HCT116 (cell line): ENCODE measurements at regions not wholly inside any gene's neighbourhood (a gene's known extent, or its start where the extent isn't known, plus 50 kb on each side); places are given as distances from the start of the nearest gene placed in this dataset.
"Not testable (repeated sequence)": the region's sequence is repeated elsewhere in the genome, so short reads cannot be mapped to it uniquely, and the experiment has no call there.

Experiments
- ATAC-seq: fragments of 200-7000 bp; cut with Tn5 transposase; 2 replicates; pipeline ENCODE4 v1.9.1; 2020; ENCODE audit warnings: mild to moderate bottlenecking, moderate library complexity
- BruUV-seq: library from RNA; stranded (reverse); fragments of 400-500 nt; replicated peaks from 2 replicates; lab custom pipeline; 2021; lab: Mats Ljungman, UMichigan
- CTCF ChIA-PET: fragments of 300-600 bp; sonication (Branson Sonifier 250); formaldehyde crosslinking; loops from one replicate; lab custom pipeline; 2021; ENCODE audit warnings: antibody characterized with exemption; lab: Charles Lee
- POLR2A ChIA-PET: fragments of 300-600, 350-600 bp; sonication (Branson Sonifier 250); formaldehyde crosslinking; loops from one replicate; lab custom pipeline; 2021; ENCODE audit warnings: antibody characterized with exemption; lab: Charles Lee
- RAD21 ChIA-PET, 2 experiments: fragments of 300-600 bp; sonication (Branson Sonifier 250); formaldehyde crosslinking; loops; one replicate each; lab custom pipeline; 2023; ENCODE audit warnings: low total read pairs in 2 of 2; ENCODE audit not compliant: uncharacterized antibody in 2 of 2, unreplicated experiment in 2 of 2, low non-redundant PET in 1 of 2; lab: Charles Lee
- DNase-seq: peaks from one replicate; pipeline ENCODE4 v3.0.0-alpha.2; 2010; ENCODE audit warnings: low read depth, low spot score
- H2AFZ ChIP-seq: fragments of 200-600 bp; shearing (Covaris generic), sonication (generic); 2 replicates; pipeline ENCODE4 v1.6.1; 2017; ENCODE audit warnings: low read depth, mixed run types, mixed read lengths, antibody characterized with exemption, low read length; ENCODE audit not compliant: poor library complexity, severe bottlenecking
- H3K27ac ChIP-seq: 2 replicates; pipeline ENCODE4 v1.5.1; 2012; ENCODE audit warnings: low read depth, low read length
- H3K27me3 ChIP-seq: fragments of 200-600 bp; sonication (generic); 2 replicates; pipeline ENCODE4 v1.6.1; 2016; ENCODE audit warnings: mixed run types, low read length, mixed read lengths; ENCODE audit not compliant: insufficient read depth
- H3K36me3 ChIP-seq, 2 experiments: fragments of 200-500 bp in 1 of 2; fragments of 200-600 bp in 1 of 2; sonication (Bioruptor generic) in 1 of 2; sonication (generic) in 1 of 2; 2 replicates each; pipeline versions ENCODE4 v1.5.1 to v1.6.1; 2014 to 2016; ENCODE audit warnings: low read length in 2 of 2, inconsistent platforms in 1 of 2, mixed read lengths in 1 of 2, mixed run types in 1 of 2; ENCODE audit not compliant: insufficient read depth in 2 of 2, control insufficient read depth in 1 of 2
- H3K4me1 ChIP-seq, 2 experiments: fragments of 200-600 bp in 1 of 2; sonication (generic) in 1 of 2; 2 replicates each; pipeline versions ENCODE4 v1.5.1 to v1.6.1; 2012 to 2017; ENCODE audit warnings: low read length in 2 of 2, inconsistent platforms in 1 of 2, mild to moderate bottlenecking in 1 of 2, mixed read lengths in 1 of 2, mixed run types in 1 of 2, moderate library complexity in 1 of 2; ENCODE audit not compliant: insufficient read depth in 2 of 2, control insufficient read depth in 1 of 2
- H3K4me2 ChIP-seq: fragments of 200-600 bp; sonication (generic); 2 replicates; pipeline ENCODE4 v1.6.1; 2017; ENCODE audit warnings: mixed run types, low read length, mixed read lengths
- H3K4me3 ChIP-seq, 2 experiments: fragments of 200-600 bp in 1 of 2; sonication (generic) in 1 of 2; replicated peaks in 1 of 2; 2 replicates each; pipeline ENCODE4 v1.5.1; 2011 to 2016; ENCODE audit warnings: low read length in 2 of 2, control low read depth in 1 of 2, low read depth in 1 of 2, mild to moderate bottlenecking in 1 of 2, mixed read lengths in 1 of 2, mixed run types in 1 of 2
- H3K79me2 ChIP-seq: fragments of 200-600 bp; sonication (generic); 2 replicates; pipeline ENCODE4 v1.6.1; 2017; ENCODE audit warnings: mild to moderate bottlenecking, mixed run types, low read length, moderate library complexity, mixed read lengths; ENCODE audit not compliant: insufficient read depth
- H3K9ac ChIP-seq: fragments of 200-600 bp; sonication (generic); 2 replicates; pipeline ENCODE4 v1.6.1; 2016; ENCODE audit warnings: low read length, mixed read lengths
- H3K9me2 ChIP-seq: fragments of 200-600 bp; sonication (generic), shearing (Covaris generic); 2 replicates; pipeline ENCODE4 v1.6.1; 2017; ENCODE audit warnings: mixed run types, mild to moderate bottlenecking, moderate library complexity; ENCODE audit not compliant: insufficient read depth
- H3K9me3 ChIP-seq, 2 experiments: fragments of 200-500 bp in 1 of 2; fragments of 200-600 bp in 1 of 2; sonication (Bioruptor generic) in 1 of 2; sonication (generic) in 1 of 2; 2 replicates each; pipeline ENCODE4 v1.6.1; 2014 to 2017; ENCODE audit warnings: low read length in 2 of 2, mixed read lengths in 2 of 2, inconsistent platforms in 1 of 2, low read depth in 1 of 2, mild to moderate bottlenecking in 1 of 2, mixed run types in 1 of 2, moderate library complexity in 1 of 2; ENCODE audit not compliant: control insufficient read depth in 1 of 2, insufficient read depth in 1 of 2
- H4K20me1 ChIP-seq: fragments of 200-600 bp; sonication (generic), shearing (Covaris generic); 2 replicates; pipeline ENCODE4 v1.6.1; 2017; ENCODE audit warnings: mixed run types, mild to moderate bottlenecking, moderate library complexity; ENCODE audit not compliant: insufficient read depth
- EZH2 ChIP-seq: fragments of 200-600 bp; sonication (generic); IDR thresholded peaks from 2 replicates; pipeline ENCODE4 v1.6.1; 2017; ENCODE audit warnings: antibody characterized with exemption, mixed run types
- RAD21 ChIP-seq: IDR thresholded peaks from 2 replicates; pipeline ENCODE4 v1.6.1; 2012; ENCODE audit warnings: low read depth, mild to moderate bottlenecking
- SRF ChIP-seq: IDR thresholded peaks from 2 replicates; pipeline ENCODE4 v1.6.1; 2012; ENCODE audit warnings: low read depth
- TCF7L2 ChIP-seq: IDR thresholded peaks from 2 replicates; pipeline ENCODE4 v1.7.0; 2011; ENCODE audit warnings: borderline replicate concordance, inconsistent platforms; ENCODE audit not compliant: insufficient read depth, insufficient read length; ENCODE audit errors: extremely low read depth
- ZNF274 ChIP-seq: fragments of 200-500 bp; sonication (Bioruptor generic); IDR thresholded peaks from 2 replicates; pipeline ENCODE4 v1.6.1; 2014; ENCODE audit warnings: mild to moderate bottlenecking, low read depth, low read length, inconsistent platforms
- intact Hi-C: fragments of 100-400 bp; cut with micrococcal nuclease; formaldehyde crosslinking; loops from 2 replicates; pipeline ENCODE4 v1.10.0; 2022
- TF ChIP-seq, protein P1 (sequence below): IDR thresholded peaks from 2 replicates; pipeline ENCODE4 v1.6.1; 2012
- TF ChIP-seq, protein P2 (sequence below): IDR thresholded peaks from 2 replicates; pipeline ENCODE4 v1.6.1; 2012; ENCODE audit warnings: low read depth

- RAD21 ChIA-PET = no interaction called here
- H3K9me2 ChIP-seq = no peaks in the 10 kb centered on the region
- H3K4me3 ChIP-seq = no peak overlapping the region
- no peaks in the 10 kb centered on the region for H3K4me1 ChIP-seq
- H3K9me3 ChIP-seq = peaks cover 0 to 21% of the 10 kb centered on the region in 2 experiments; a peak in 2 of 4 replicates
- no peak for DNase-seq
- intact Hi-C loops = no loop called here
- POLR2A ChIA-PET = no interaction called here
- no peak overlapping the region for H2AFZ ChIP-seq
- no peak overlapping the region for H3K27ac ChIP-seq
- no peak for ATAC-seq
- TF ChIP-seq EZH2 (no peak), ZNF274 (no peak), TCF7L2 (no peak), RAD21 (no peak), SRF (no peak)
- TF ChIP-seq, protein P1, sequence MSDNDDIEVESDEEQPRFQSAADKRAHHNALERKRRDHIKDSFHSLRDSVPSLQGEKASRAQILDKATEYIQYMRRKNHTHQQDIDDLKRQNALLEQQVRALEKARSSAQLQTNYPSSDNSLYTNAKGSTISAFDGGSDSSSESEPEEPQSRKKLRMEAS = no peak
- TF ChIP-seq, protein P2, sequence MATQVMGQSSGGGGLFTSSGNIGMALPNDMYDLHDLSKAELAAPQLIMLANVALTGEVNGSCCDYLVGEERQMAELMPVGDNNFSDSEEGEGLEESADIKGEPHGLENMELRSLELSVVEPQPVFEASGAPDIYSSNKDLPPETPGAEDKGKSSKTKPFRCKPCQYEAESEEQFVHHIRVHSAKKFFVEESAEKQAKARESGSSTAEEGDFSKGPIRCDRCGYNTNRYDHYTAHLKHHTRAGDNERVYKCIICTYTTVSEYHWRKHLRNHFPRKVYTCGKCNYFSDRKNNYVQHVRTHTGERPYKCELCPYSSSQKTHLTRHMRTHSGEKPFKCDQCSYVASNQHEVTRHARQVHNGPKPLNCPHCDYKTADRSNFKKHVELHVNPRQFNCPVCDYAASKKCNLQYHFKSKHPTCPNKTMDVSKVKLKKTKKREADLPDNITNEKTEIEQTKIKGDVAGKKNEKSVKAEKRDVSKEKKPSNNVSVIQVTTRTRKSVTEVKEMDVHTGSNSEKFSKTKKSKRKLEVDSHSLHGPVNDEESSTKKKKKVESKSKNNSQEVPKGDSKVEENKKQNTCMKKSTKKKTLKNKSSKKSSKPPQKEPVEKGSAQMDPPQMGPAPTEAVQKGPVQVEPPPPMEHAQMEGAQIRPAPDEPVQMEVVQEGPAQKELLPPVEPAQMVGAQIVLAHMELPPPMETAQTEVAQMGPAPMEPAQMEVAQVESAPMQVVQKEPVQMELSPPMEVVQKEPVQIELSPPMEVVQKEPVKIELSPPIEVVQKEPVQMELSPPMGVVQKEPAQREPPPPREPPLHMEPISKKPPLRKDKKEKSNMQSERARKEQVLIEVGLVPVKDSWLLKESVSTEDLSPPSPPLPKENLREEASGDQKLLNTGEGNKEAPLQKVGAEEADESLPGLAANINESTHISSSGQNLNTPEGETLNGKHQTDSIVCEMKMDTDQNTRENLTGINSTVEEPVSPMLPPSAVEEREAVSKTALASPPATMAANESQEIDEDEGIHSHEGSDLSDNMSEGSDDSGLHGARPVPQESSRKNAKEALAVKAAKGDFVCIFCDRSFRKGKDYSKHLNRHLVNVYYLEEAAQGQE = no peak
- no peak overlapping the region for H3K4me2 ChIP-seq
- H3K36me3 ChIP-seq = no peaks in the 10 kb centered on the region
- H3K9ac ChIP-seq = no peak overlapping the region
- H3K79me2 ChIP-seq = no peaks in the 10 kb centered on the region
- CTCF ChIA-PET = no interaction called here
- BruUV-seq = no TSS peak
- H3K27me3 ChIP-seq = no peaks in the 10 kb centered on the region
- no peaks in the 10 kb centered on the region for H4K20me1 ChIP-seq
Observed at GRCh38 chr14:106518054-106518943, 991.9 kb downstream of the TMEM121 start.

DNA sequence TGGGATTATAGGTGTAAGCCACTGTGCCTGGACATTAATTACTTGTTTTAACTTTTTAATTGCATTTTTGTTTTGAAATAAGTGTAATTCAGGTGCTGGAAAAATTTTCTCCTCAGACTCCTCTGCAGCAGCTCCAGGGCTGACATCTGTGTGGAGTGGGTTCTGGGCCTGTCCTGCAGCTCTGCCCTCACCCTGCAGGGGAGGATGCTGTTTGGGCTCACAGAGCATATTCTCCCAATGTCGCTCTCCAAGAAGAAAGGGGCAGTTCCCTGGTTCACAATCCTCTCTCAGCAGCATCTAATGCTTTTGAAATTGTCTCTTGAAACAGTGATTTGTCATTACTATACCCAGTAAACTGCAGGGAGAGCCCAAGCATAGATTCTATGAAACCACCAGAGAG, 995.7 kb downstream of the TMEM121 start:
- BruUV-seq, H3K27me3 ChIP-seq, DNase-seq, intact Hi-C loops, H3K9me2 ChIP-seq, H3K9ac ChIP-seq, POLR2A ChIA-PET, CTCF ChIA-PET, H3K4me1 ChIP-seq, H3K36me3 ChIP-seq, H3K79me2 ChIP-seq, H3K4me2 ChIP-seq, H4K20me1 ChIP-seq, ATAC-seq, RAD21 ChIA-PET, H2AFZ ChIP-seq, H3K27ac ChIP-seq, H3K4me3 ChIP-seq: not testable (repeated sequence)
- peaks cover 0 to 10% of the 10 kb centered on the region in 2 experiments; a peak in 2 of 4 replicates for H3K9me3 ChIP-seq
